Posterior vena cava (tissue), 2 donors: ENCODE measurements at regions not wholly inside any gene's neighbourhood (a gene's known extent, or its start where the extent isn't known, plus 50 kb on each side); places are given as distances from the start of the nearest gene placed in this dataset.

Experiments used
- DNase-seq: peaks from one replicate; pipeline ENCODE4 v3.0.0-alpha.2; 2020; ENCODE audit warnings: low spot score
- intact Hi-C, 2 donors: fragments of 100-400 bp; cut with DNase I; formaldehyde crosslinking; loops; one replicate each; pipeline versions ENCODE4 v1.14.1 to v1.14.2; 2022 to 2023
- donor health status: DM: yes; HTN: yes; CAD: no.
- donor health status: DM: yes; HTN: yes; CAD: no.

DNA sequence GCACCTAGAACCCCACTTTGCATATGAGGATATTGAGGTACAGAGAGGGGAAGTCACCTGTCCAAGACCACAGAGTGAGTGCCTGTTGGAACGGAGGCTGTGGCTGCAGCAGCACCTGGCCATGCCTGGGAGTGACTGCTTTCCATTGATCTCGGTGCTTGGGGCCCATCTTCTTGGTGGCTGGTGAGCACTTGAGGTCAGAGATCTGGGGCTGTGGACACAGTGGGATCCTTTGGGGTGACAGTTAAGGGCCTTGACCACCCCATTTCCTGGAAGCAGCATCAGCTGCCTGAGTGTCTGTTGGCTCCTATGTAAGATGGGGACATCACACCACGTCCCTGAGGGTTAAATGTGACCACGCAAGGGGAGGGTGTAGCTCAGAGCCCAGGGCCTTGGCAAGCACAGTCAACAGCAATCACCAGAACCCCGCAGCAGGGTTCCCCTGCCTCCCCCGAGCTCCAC lies 111.7 kb downstream of the IRF8 start:
- DNase-seq: peak; percentile 67
- intact Hi-C loops: loop anchor here in 1 of 2 donors (5.0 kb wide), 1 partner anchor 857 kb away; no protein-coding TSS in a partner anchor

DNA sequence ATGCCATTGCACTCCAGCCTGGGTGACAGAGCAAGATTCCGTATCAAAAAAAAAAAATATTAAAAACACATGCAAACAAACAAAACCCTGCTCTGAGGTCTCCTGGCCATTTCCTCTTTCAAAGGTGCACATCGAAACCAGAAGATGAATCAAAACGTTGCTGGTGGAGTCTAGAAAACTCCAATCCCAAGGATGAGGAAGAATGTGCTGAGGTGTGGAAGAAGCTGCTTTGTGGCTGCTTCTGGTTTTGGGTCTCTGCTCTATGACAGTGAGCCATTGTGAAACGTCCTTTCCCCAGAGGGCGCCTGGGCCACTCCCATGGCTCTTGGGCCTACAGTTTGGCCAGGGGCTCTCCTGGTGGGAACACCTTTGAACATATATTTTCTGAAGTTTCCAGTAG lies 112.6 kb downstream of the IRF8 start:
- intact Hi-C loops: loop anchor here in 1 of 2 donors (5.0 kb wide), 1 partner anchor 856 kb away; no protein-coding TSS in a partner anchor
- peak; percentile 31 for DNase-seq

DNA sequence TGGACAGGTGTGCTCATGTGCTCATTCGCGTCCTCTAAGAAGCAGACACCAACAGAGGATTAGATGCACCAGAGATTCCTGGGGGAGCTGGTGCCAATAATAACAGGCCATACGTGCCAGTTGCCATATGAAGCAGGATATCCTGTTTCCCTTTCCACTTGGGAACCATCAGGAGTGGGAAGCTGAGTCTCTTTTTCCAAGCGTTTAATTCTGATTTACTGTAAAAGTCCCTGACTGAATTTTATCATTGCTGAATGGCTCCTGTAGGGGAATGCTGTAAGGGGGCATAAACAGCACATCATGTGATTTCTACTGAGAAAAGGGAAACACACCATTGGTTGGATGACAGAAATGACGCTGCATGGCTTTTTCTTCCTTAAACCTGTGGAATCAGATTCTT lies 113.3 kb downstream of the IRF8 start:
- no peak for DNase-seq
- intact Hi-C loops: loop anchor here in 1 of 2 donors (5.0 kb wide), 1 partner anchor 855 kb away; no protein-coding TSS in a partner anchor

DNA sequence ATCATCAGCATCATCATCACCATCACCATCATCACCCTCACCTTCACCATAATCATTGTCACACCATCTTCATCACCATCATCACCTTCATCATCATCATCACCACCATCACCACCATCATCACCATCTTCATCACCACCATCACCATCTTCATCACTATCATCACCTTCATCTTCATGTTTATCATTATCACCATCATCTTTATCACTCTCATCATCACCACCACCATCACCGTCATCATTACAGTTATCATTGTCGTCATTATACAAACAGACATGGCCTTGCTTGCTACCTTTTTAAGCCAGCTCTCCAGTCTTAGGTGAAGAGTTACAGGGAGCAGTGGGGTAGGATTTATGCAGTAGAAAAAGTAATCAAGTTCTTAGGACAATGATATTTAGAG lies 114.9 kb downstream of the IRF8 start:
- intact Hi-C loops: loop anchor here in 1 of 2 donors (5.0 kb wide), 1 partner anchor 853 kb away; no protein-coding TSS in a partner anchor
- no peak for DNase-seq

DNA sequence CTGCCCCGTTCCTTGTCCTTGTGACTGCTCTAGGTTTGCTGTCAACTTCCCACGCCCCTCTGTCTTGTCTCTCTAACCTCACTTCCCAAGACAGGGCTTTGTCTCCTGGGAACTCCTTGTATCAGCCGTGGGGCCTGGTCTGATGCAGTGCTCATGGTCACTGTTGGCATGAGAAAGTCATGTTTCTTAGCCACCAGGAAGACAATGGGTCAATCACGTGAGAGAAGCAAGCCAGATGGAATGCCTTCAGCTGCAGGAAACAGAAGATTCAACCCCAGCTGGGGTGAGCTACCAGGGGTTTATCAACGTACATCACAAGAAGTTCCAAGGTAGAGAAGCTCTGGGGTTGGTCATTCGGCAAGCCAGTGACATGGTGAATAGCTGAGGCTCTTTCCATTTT lies 116.6 kb downstream of the IRF8 start:
- peak; percentile 9 for DNase-seq
- intact Hi-C loops: loop anchor here (1.0 to 5.0 kb wide), 2 partner anchors 193 to 196 kb away; no protein-coding TSS in a partner anchor

DNA sequence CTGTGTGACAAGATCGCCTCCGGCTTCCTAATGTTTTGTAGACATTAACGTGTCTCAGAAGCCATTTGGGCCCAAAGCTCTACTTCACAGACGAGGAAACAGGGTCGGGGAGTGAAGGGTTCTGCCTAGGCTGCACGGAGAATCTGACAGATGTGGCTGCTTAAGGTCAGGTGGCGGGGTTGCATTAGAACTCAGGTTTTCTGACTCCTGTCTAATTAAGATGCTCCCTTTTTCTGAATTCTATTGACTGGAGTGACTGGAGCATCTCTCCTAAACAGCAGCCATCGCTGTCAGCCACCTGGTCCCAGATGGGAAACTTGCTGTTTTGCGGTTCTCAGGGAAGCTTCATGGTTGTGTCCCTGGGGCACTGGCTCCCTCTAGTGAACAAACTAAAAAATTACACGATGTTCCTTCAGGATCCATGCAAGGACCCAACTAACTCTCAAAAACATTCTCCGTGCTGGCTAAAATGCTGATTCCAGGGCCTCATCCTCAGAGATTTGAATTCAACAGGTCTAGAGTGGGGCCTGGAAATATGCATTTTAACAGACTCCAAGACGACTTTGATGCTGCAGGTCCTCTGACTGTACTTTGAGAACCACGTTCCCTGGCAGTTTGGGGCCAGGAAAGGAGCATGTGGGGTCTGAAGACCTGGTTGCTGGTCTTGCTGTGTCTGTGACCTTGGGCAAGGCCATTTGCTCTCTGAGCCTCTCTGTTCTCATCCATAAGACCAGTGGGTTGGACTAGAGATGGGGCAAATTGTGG lies 117.4 kb downstream of the IRF8 start:
- DNase-seq: peak; percentile 75
- intact Hi-C loops: loop anchor here (1.0 to 5.0 kb wide), 2 partner anchors 194 to 197 kb away; no protein-coding TSS in a partner anchor

- no peak for DNase-seq
- intact Hi-C loops: loop anchor here in 1 of 2 donors (5.0 kb wide), 1 partner anchor 196 kb away; no protein-coding TSS in a partner anchor
Observed at GRCh38 chr16:86018071-86018470, 119.1 kb downstream of the IRF8 start.

DNA sequence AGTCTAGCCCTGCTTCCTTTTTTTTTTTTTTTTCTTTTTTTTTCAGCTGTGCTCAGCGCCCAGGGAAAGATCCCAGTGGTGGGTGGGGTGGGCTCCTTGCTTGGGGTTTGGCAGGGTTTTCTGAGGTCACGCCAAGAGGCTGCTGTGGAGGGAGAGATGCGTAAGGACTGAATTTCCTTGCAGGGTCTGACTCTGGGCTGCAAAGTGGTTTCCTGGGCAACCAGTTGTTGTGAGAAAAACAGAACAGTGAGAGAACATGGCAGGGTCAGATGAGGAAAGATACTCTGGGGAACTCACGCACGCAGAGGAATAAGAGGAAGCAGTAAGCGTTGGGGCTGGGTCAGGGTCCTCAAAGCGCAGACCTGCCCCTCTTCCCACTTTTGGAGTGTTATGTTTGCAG lies 119.5 kb downstream of the IRF8 start:
- intact Hi-C loops: loop anchor here in 1 of 2 donors (5.0 kb wide), 1 partner anchor 196 kb away; no protein-coding TSS in a partner anchor
- peak; percentile 91 for DNase-seq

DNA sequence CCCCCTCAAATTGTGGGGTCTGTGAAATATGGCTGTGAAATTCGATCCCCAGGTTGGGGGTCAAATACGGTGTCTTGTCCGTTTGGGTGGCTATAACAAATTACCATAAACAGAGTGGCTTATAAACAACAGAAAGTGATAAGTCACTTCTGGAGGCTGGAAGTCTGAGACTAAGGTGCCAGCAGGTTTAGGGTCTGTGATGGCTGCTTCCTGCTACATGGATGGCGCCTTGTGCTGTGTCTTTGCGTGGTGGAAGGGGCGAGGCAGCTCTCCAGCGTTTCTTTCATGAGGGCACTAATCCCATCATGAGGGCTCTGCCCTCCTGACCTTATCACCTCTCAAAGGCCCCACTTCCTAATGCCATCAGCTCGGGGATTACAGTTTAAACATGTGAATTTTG lies 120.0 kb downstream of the IRF8 start:
- intact Hi-C loops: loop anchor here in 1 of 2 donors (5.0 kb wide), 1 partner anchor 197 kb away; no protein-coding TSS in a partner anchor
- no peak for DNase-seq

DNA sequence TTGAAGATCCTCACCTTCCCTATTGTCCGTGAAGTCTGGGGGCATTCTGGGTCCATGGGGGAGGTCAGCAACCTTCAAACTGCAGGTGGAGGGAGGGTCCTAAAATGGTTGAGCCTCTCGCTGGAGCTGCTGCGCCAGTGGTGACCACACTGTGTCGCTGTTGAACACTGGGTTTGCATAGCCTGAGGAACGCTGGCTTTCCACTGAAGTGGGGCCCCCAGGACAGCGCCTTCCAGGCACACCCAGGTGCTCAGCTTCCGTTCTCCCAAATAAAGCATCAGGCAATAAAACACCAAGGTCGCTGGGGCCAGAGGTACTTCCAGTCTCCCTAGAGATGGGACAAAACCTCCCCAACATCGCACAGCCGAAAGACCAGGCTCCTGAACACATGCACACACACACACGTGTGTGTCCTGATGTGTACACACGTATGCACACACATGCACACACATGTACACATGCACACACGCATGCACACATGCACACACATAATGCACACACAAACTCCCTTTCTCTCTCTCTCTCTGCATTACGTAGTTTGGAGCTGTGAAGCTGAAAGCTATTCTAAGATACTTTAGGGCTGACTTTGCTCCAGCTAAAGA lies 120.6 kb downstream of the IRF8 start:
- DNase-seq: no peak

GRCh38 chr16:86020971-86021370 lies 122.0 kb downstream of the IRF8 start:
- no peak for DNase-seq
- intact Hi-C loops: no loop called here

More for the DNA sequence above, 120.6 kb downstream of the IRF8 start:
- intact Hi-C loops: loop anchor here in 1 of 2 donors (5.0 kb wide), 1 partner anchor 197 kb away; no protein-coding TSS in a partner anchor

DNA sequence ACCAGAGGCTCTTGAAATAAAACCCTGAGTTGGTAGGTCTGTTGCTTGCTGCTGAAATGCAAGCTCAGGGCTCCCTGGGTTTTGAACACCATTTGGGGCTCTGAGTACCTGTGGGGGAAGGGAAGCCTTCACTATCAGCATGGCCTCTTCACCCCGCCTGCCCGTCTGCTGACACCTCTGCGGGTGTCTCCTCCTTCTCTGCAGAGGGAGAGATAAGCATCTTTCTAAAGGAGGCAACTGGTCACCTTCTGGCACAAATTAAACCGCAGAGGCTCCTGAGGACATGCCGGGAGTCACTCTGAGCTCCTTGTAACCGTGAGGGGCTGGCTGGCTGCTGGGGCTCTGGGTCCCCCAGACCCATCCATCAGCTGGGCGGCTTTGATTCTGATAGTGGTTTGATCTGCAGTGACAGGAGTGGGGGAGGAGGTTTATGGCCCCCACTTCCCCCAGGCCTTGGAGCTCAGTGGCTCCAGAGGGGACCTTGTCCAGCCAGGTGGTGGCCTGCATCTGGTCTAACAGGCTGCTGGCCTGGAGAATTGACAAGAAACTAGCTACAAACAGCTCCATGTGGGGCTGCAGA lies 123.5 kb downstream of the IRF8 start:
- DNase-seq: peak; percentile 64

GRCh38 chr16:86024210-86024609 lies 125.2 kb downstream of the IRF8 start:
- DNase-seq: no peak
- intact Hi-C loops: no loop called here

More for the DNA sequence above, 123.5 kb downstream of the IRF8 start:
- intact Hi-C loops: no loop called here

DNA sequence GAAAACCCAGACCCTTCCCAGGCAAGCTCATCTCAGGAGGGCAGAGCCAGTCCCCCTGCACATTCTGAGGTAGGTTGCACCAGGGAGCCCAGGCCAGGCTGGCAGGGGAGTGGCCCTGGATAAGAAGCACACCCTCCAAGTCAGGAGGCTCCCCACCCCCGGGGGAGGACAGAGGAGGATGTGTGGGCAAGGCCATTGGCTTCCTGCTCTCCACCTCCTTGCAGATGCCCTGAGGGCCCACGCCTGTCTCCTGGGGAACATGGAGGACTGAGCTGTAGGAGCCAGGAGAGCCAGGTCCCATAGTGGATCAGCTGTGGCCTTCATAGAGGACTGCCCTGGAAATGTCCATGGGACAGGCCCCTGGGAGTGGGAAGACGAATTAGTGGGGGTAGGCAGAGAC lies 126.7 kb downstream of the IRF8 start:
- peak; percentile 72 for DNase-seq
- intact Hi-C loops: no loop called here

DNA sequence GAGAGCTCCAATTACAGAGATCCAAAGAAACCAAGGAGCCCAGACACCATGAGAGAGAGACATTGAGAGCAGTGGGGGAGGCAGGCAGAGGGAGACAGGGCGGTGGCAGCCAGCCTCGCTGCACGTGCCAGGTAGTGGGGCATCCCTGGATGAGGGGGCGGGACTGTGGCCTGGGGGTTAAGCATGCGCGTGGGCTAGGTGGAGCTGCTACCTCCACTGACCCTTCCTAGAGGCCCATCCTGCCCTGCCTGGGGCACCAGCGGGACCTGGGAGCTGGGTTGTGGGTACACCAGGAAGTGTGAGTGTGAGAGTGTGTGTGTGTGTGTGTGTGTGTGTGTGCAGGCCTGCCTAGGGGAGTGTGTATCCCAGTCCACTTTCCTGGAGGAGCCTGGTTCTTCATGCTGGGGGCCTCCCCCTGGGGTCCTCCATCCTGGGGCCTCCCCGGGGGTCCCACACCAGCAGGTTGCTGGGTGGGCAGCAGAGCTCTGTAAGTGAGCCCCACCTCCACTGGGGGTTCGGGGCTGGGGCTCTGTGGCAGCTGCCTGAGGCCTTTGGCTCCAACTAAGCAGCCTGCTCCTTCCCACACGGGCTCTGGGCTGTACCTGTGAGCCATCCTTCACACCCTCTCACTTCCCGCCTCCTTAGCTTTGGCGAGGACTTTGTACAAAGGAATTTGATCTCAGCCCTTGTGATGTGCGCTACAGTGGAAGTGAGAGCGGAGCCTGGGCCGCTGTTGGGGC lies 127.4 kb downstream of the IRF8 start:
- intact Hi-C loops: no loop called here
- DNase-seq: peak; percentile 71

DNA sequence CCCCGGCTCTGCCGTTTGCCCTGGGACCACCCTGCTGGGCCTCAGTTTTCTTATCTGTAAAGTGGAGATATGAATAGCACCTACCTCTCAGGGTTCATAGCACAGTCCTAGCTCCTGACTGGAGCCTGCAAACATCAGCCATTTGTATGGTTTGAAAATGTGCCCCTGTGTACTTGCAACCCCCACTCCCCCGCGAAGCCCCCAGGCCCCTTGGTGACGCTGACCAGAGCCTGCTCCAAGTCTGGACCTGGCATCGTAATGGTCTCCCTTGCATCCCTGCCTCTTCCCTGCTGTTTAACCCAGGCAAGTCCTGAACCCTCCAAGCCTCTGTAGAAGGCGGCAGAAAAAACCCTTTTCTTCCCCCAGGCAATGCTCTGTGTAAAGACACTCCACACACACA lies 128.0 kb downstream of the IRF8 start:
- intact Hi-C loops: no loop called here
- DNase-seq: peak; percentile 35

- no peak for DNase-seq
- intact Hi-C loops: no loop called here
Observed at GRCh38 chr16:86027373-86028126, 128.6 kb downstream of the IRF8 start.

GRCh38 chr16:86029131-86029741 lies 130.3 kb downstream of the IRF8 start:
- peak; percentile 82 for DNase-seq
- intact Hi-C loops: no loop called here
